B cell (primary cell): ENCODE measurements at regions not wholly inside any gene's neighbourhood (a gene's known extent, or its start where the extent isn't known, plus 50 kb on each side); places are given as distances from the start of the nearest gene placed in this dataset.

Source experiments
- ATAC-seq: fragments of 200-7000 bp; cut with Tn5 transposase; one replicate; pipeline ENCODE4 v1.10.0; 2021; ENCODE audit warnings: low read depth, mild to moderate bottlenecking, moderate number of reproducible peaks, moderate library complexity
- CTCF ChIA-PET: fragments of 350-600 bp; sonication (Branson Sonifier 250); formaldehyde crosslinking; loops from one replicate; lab custom pipeline; 2021; ENCODE audit warnings: antibody characterized with exemption, inconsistent platforms; lab: Charles Lee
- POLR2A ChIA-PET: fragments of 350-600 bp; sonication (Branson Sonifier 250); formaldehyde crosslinking; loops from one replicate; lab custom pipeline; 2021; ENCODE audit warnings: antibody characterized with exemption; lab: Charles Lee
- DNase-seq: peaks from one replicate; pipeline ENCODE4 v3.0.0; 2013
- H2AFZ ChIP-seq: 2 replicates; pipeline ENCODE4 v1.6.1; 2012; ENCODE audit warnings: mild to moderate bottlenecking, low read depth, low read length; ENCODE audit not compliant: insufficient read depth, poor library complexity, severe bottlenecking
- H3K27ac ChIP-seq, 2 donors: 1 replicate in 1 of 2; 2 replicates in 1 of 2; pipeline ENCODE4 v1.5.1; 2012 to 2013; ENCODE audit warnings: low read length in 2 of 2, mild to moderate bottlenecking in 2 of 2, moderate library complexity in 1 of 2
- H3K27me3 ChIP-seq, 4 experiments: fragments of 200-600 bp in 1 of 4; sonication (generic) in 1 of 4; replicated peaks in 1 of 4; 1 replicate in 2 of 4; 2 replicates in 2 of 4; pipeline versions ENCODE4 v1.6.1 to v1.7.0; 2013 to 2016; ENCODE audit warnings: low read length in 3 of 4, mild to moderate bottlenecking in 2 of 4, mixed read lengths in 1 of 4, moderate library complexity in 1 of 4; ENCODE audit not compliant: insufficient read depth in 4 of 4, control insufficient read depth in 3 of 4; ENCODE audit errors: control extremely low read depth in 1 of 4
- H3K36me3 ChIP-seq, 2 experiments: replicated peaks in 1 of 2; 1 replicate in 1 of 2; 2 replicates in 1 of 2; pipeline versions ENCODE4 v1.6.1 to v1.7.1; 2013; ENCODE audit warnings: low read length in 1 of 2; ENCODE audit not compliant: insufficient read depth in 2 of 2, control insufficient read depth in 1 of 2; ENCODE audit errors: control extremely low read depth in 1 of 2, extremely low read depth in 1 of 2
- H3K4me1 ChIP-seq, 2 donors: fragments of 200-600 bp in 1 of 2; sonication (generic) in 1 of 2; 1 replicate in 1 of 2; 2 replicates in 1 of 2; pipeline versions ENCODE4 v1.5.1 to v1.6.1; 2013 to 2017; ENCODE audit warnings: low read length in 2 of 2; ENCODE audit not compliant: control insufficient read depth in 2 of 2, insufficient read depth in 2 of 2
- H3K4me2 ChIP-seq: replicated peaks from 2 replicates; pipeline ENCODE3; 2012; ENCODE audit warnings: mild to moderate bottlenecking, low read depth, low read length; ENCODE audit not compliant: poor library complexity, severe bottlenecking
- H3K4me3 ChIP-seq, 5 experiments: fragments of 200-600 bp in 1 of 5; sonication (generic) in 1 of 5; 1 replicate in 3 of 5; 2 replicates in 2 of 5; pipeline versions ENCODE4 v1.5.1 to v1.7.0; 2011 to 2016; ENCODE audit warnings: low read length in 4 of 5, mild to moderate bottlenecking in 4 of 5, low read depth in 2 of 5, control low read depth in 1 of 5, moderate library complexity in 1 of 5; ENCODE audit not compliant: insufficient read depth in 1 of 5; ENCODE audit errors: control extremely low read depth in 1 of 5, extremely low read depth in 1 of 5
- H3K79me2 ChIP-seq: fragments of 200-600 bp; sonication (generic); one replicate; pipeline ENCODE4 v1.6.0; 2016; ENCODE audit warnings: low read length; ENCODE audit not compliant: control insufficient read depth, insufficient read depth
- H3K9ac ChIP-seq: fragments of 200-600 bp; sonication (generic); 2 replicates; pipeline ENCODE4 v1.6.1; 2017; ENCODE audit warnings: mild to moderate bottlenecking, low read length, moderate library complexity
- H3K9me3 ChIP-seq, 3 donors: one replicate each; pipeline versions ENCODE4 v1.6.1 to v1.7.1; 2013; ENCODE audit warnings: low read length in 2 of 3; ENCODE audit not compliant: control insufficient read depth in 2 of 3, insufficient read depth in 1 of 3; ENCODE audit errors: control extremely low read depth in 1 of 3
- H4K20me1 ChIP-seq: 2 replicates; pipeline ENCODE4 v1.6.0; 2012; ENCODE audit warnings: mild to moderate bottlenecking, low read length; ENCODE audit not compliant: insufficient read depth, control insufficient read depth, poor library complexity, severe bottlenecking
- H3K27ac Mint-ChIP-seq: one replicate; pipeline ENCODE4 v1.8.0; 2021; ENCODE audit warnings: mixed read lengths
- H3K27me3 Mint-ChIP-seq: one replicate; pipeline ENCODE4 v1.8.0; 2021; ENCODE audit warnings: mixed read lengths
- H3K4me1 Mint-ChIP-seq: one replicate; pipeline ENCODE4 v1.8.0; 2021; ENCODE audit warnings: mixed read lengths
- H3K4me3 Mint-ChIP-seq: one replicate; pipeline ENCODE4 v1.8.0; 2021; ENCODE audit warnings: mixed read lengths
- H3K9me3 Mint-ChIP-seq: one replicate; pipeline ENCODE4 v1.8.0; 2022; ENCODE audit warnings: mixed read lengths; ENCODE audit not compliant: insufficient read depth
- CTCF ChIP-seq: fragments of 200-600 bp; IDR thresholded peaks from one replicate; pipeline ENCODE4 v1.8.0; 2022; ENCODE audit warnings: antibody characterized with exemption, mild to moderate bottlenecking
- EZH2 ChIP-seq: IDR thresholded peaks from 2 replicates; pipeline ENCODE4 v1.6.1; 2012; ENCODE audit warnings: borderline replicate concordance, low read depth, mild to moderate bottlenecking, moderate library complexity, low read length; ENCODE audit not compliant: insufficient read depth, poor library complexity, severe bottlenecking
- WGBS: methylation state at CpG from one replicate; pipeline ENCODE4 v1.1.5; 2013; ENCODE audit warnings: missing lambda C conversion rate; ENCODE audit not compliant: insufficient coverage; 5-methylcytosine and 5-hydroxymethylcytosine counted together
- intact Hi-C: fragments of 100-400 bp; cut with micrococcal nuclease; formaldehyde crosslinking; loops from one replicate; pipeline ENCODE4 v1.10.0; 2022

- no peak overlapping the region for H3K27ac ChIP-seq
- TF ChIP-seq EZH2, result no peak
- no peak for TF ChIP-seq CTCF
- H3K4me3 ChIP-seq, result no peak overlapping the region
- H3K4me3 Mint-ChIP-seq, result no peak overlapping the region
- no peaks in the 10 kb centered on the region for H4K20me1 ChIP-seq
- H3K79me2 ChIP-seq, result no peaks in the 10 kb centered on the region
- POLR2A ChIA-PET, result no interaction called here
- intact Hi-C loops, result no loop called here
- CTCF ChIA-PET, result no interaction called here
- DNase-seq (no peak), ATAC-seq (no peak)
- H3K27me3 ChIP-seq, result no peaks in the 10 kb centered on the region
- no peaks in the 10 kb centered on the region for H3K27me3 Mint-ChIP-seq
- no peak overlapping the region for H3K9ac ChIP-seq
- peaks cover 2% of the 10 kb centered on the region for H3K9me3 Mint-ChIP-seq
- no peaks in the 10 kb centered on the region for H3K4me1 ChIP-seq
- WGBS, result no CpG with 5 or more reads among the region's 2 CpGs
- H3K4me1 Mint-ChIP-seq, result no peaks in the 10 kb centered on the region
- H3K36me3 ChIP-seq, result no peaks in the 10 kb centered on the region
- no peak overlapping the region for H2AFZ ChIP-seq
- H3K9me3 ChIP-seq, result no peaks in the 10 kb centered on the region
- no peak overlapping the region for H3K4me2 ChIP-seq
- H3K27ac Mint-ChIP-seq, result no peak overlapping the region
These were observed 215.6 kb upstream of the SEMA3E start for GRCh38 chr7:83864551-83864950.

GRCh38 chr7:83863906-83864305 lies 215.0 kb upstream of the SEMA3E start:
- Histone ChIP-seq H4K20me1 (no peaks in the 10 kb centered on the region), H3K4me2 (no peak overlapping the region), H3K27me3 (no peaks in the 10 kb centered on the region), H3K9ac (no peak overlapping the region), H2AFZ (no peak overlapping the region), H3K36me3 (no peaks in the 10 kb centered on the region), H3K4me3 (no peak overlapping the region), H3K27ac (no peak overlapping the region), H3K4me1 (no peaks in the 10 kb centered on the region), H3K9me3 (no peaks in the 10 kb centered on the region), H3K79me2 (no peaks in the 10 kb centered on the region)
- H3K9me3 Mint-ChIP-seq, result peaks cover 2% of the 10 kb centered on the region
- TF ChIP-seq CTCF, result no peak
- TF ChIP-seq EZH2, result no peak
- ChIA-PET CTCF (no interaction called here), POLR2A (no interaction called here)
- ATAC-seq (no peak), DNase-seq (no peak)
- WGBS, result no CpG with 5 or more reads among the region's 2 CpGs
- intact Hi-C loops, result no loop called here
- H3K4me3 Mint-ChIP-seq, result no peak overlapping the region
- no peaks in the 10 kb centered on the region for H3K27me3 Mint-ChIP-seq
- no peaks in the 10 kb centered on the region for H3K4me1 Mint-ChIP-seq
- no peak overlapping the region for H3K27ac Mint-ChIP-seq
